GM21529 (cell line): ENCODE measurements at regions not wholly inside any gene's neighbourhood (a gene's known extent, or its start where the extent isn't known, plus 50 kb on each side); places are given as distances from the start of the nearest gene placed in this dataset.

ENCODE experiments used
- ATAC-seq: cut with Tn5 transposase; IDR thresholded peaks from one replicate; pipeline ENCODE4 v1.9.1; 2021; ENCODE audit not compliant: unreplicated experiment

DNA sequence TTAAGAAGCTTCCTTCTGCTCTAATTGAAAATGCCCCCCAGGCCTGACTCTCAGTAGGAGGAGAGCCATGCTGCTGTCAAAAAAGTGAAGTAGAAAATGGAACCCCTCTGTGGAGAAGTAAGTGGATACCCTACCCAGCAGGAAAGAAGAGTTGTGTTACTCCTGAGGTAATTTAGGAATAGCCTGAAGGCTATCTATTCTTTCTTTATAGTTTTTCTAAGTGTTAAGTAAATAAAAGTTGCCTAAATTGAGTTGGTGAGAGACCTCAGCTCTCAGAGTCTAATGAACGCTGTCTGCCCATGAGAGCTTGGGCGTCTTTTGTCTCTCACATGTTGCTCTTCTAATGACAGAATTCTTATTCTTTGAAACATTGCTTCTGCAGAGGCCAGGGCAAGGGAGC, 116.2 kb downstream of the NSUN3 start:
- no peak for ATAC-seq

DNA sequence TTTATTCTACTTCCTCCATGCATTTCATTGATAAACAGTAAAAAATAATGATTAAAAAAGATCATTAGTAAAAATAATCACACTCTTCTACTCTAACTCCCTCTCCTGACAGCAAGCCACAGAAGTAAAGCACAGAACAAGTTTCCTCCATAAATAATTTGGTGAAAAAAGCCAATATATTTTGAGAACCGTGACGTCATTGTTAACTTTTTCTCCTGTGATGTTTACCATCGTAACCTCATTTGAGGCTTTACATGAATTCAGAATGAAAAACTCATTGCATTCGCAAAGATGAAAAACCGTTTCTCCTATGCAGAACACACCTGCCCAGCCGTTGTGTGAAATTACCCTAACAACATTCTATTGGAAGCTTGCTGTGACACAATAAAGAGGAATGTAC, 120.7 kb downstream of the NSUN3 start:
- no peak for ATAC-seq

DNA sequence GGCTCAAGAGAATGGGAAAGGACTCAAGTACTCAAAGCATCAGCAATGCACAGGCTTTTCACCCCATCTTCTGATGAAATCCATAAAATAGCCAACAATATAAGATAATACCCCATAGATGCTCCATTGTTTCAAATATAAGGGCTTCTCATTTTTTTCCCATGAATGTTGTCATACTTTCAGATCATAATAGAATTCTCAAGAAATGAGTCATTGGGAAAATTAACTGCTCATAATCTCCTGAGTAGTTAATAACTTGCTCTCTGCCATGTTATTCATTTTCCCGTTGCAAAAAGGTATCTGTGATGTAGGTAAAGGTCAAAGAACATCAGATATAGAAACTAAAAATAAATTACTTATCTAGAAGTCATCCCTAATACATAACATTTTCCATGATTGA, 121.9 kb downstream of the NSUN3 start:
- no peak for ATAC-seq

DNA sequence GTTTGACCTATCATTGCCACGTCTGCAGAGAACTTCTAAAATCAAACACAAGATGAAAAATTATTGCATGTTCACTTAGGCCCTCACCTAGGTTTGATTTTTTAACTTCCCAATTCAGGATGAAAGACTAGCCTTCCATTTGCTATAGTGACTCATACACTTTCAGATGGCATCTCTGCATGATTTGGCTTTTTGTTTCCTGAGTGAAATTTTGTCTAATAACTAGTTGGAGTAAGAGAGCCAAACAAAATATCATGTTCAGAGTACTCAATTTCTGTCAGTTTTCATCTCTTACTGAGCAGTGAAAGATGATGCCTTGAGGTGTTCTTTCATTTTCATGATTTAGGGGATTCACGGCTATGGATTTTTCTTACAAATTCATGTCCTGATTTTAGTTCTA, 122.9 kb downstream of the NSUN3 start:
- no peak for ATAC-seq

DNA sequence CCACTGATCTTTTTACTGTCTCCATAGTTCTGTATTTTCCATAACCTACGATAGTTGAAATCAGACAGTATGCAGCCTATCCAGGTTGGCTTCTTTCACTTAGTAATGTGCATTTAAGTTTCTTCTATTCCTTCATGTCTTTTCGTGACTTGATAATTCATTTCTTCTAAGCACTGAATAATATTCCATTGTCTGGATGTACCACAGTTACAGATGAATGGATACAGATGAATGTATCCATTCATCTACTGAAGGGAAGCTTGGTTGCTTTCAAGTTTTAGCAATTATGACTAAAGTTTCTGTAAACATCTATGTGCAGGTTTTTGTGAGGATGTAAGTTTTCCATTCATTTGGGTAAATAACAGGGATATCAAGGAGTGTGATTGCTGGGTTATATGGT, 124.8 kb downstream of the NSUN3 start:
- no peak for ATAC-seq

DNA sequence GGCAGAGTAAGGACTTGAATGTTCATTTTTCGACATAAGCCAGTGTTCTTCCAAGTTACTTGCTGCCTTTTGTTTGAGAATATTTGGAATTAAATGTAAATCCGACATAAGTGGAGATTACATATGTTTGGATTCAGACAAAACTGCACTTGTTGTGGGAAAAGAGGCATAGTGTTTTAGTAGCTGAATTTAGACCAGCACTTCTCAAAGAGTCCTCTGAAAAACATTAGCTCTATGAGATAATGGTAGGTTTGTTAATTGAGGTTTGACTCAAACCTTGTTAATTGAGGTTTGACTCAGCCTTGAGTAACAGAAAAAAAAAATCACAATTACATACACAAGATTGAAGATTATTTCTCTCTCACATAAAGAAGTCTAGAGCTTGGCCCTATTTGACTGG, 132.5 kb downstream of the NSUN3 start:
- ATAC-seq = no peak

DNA sequence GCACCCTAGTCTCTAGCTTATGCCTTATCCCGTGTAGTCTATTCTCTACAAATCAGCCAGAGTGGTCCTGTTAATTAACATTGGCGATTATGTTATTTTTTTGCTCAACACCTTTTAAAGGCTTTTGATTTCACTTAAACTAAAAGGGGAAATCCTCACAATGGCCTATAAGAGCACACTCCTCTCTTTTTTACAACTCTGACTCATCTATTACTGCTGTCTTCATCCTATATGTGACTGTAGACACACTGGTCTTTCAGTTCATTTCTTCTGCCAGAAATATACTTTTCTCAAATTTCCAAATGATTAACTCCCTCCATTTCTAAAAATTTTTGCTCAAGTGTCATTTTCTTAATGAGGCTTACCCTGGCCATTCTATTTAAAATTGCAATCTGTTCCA, 143.4 kb downstream of the NSUN3 start:
- ATAC-seq = no peak

DNA sequence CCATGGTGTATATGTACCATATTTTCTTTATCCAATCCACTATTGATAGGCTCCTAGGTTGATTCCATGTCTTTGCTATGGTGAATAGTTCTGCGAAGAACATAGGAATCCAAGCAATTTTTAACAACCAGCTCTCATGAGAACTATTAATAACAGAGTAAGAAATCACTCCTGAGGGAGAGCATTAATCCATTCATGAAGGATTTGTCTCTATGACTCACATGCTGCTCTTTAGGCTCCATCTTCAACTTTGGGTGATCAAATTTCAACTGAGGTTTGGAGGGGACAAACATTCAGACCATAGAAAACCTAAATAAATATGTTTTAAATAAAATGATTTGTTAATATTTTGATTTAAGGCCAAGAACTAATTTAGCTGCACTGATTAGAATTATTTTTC, 147.4 kb downstream of the NSUN3 start:
- no peak for ATAC-seq

DNA sequence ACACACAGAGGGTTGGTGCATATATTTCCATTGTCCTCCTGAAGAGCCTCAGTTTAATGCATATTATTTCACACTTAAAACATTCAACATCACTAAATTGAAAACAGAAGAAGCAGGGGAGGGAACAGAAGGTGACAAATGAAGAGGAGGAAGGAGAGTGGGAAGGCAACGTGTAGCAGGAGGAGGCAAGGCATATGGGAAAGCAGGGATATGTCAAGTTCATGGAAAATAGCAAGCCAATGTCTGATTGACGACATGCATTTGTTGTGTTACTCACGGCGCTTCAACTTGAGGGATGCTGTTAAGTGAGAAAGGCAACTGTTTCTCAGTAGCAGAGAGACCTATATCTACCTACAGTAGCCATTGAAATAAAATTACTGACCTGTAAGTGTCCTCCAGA, 154.5 kb downstream of the NSUN3 start:
- ATAC-seq = no peak

DNA sequence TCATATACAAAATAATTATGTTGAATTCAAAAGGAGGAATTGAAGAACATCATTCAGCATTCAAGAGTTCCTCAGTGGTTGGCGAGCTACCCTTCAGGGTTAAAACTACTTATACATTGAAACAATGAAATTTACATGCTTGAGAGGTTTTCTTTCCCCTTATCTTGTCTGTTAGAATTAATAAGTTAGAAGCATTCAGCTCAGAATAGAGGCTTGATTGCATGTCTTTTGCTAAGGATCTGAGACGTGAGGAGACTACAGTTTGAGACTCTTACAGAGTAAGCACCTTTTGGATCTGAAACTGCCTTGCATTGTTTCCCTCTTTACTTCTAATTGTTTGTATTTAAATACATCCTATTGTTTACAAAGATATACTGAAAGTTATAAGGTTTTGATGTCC, 157.6 kb downstream of the NSUN3 start:
- ATAC-seq = no peak

DNA sequence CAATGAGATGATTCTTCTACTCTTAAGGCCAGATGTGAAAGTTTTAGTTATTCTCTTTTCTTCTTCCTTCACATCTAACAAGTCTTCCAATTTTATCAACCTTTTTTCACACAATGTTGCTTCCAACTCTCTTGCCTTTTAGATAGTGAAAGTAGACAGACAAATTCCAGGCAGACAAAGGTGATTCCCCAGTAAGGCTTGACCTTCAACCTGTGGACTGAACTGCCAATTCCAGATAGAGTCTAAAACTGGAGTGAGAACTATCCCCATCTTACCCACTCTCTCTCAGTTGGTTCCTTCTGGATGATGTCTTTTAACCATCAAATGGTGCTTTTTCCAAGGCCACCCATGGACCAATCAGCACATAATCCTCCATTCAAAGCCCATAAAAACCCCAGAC, 159.0 kb downstream of the NSUN3 start:
- no peak for ATAC-seq

DNA sequence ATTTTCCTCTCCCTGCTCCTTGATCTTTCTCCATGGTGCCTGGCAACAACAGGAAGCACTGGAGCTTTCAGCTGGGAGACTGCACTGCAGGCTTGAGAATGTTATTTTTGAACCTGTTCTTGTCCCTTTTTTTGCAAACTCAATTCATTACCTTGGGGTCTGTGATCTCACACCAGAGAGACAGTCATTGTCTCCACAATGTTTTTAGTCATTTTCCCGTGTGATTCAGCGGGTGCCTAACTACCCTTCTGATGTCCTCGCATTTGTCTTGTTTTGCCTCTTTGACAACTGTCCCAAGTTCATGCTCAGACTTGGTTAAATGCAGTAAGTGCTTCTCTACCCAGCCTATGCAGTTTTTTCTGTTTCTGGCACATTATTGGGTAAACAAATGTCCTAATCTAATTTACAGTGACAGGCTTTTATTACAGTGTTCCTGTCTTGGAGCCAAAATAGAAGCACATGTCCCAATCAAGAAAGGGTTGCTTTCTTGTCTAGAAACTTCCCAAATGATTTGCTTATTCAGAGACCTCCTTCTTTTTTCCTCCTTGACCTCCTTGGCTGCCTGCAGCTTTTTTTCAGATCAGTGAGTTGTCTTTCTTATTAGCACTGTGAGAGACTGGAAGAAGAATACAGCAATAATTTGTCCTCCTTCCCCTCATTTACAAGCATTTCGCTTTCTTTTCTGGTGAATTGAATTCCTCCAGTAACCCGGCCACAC, 162.4 kb downstream of the NSUN3 start:
- no peak for ATAC-seq

DNA sequence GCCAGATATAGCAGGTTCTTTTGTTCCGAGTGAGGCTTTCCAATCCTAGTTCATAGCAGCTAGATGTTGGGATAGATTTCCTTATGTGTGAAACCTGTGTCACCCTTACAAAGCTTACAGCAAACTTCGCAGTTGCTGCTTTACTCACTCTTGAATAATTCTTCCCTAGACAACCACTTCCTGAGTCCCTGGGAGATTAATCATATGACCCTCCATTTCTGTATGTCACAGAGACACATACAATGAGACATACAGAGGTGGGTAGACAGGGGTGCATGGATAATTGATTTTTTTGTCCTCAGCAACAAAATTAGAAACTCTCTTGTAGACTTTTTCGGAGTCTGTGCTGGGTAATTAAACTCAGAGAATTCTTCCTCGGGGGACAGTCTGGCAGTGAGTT, 163.2 kb downstream of the NSUN3 start:
- ATAC-seq = no peak

DNA sequence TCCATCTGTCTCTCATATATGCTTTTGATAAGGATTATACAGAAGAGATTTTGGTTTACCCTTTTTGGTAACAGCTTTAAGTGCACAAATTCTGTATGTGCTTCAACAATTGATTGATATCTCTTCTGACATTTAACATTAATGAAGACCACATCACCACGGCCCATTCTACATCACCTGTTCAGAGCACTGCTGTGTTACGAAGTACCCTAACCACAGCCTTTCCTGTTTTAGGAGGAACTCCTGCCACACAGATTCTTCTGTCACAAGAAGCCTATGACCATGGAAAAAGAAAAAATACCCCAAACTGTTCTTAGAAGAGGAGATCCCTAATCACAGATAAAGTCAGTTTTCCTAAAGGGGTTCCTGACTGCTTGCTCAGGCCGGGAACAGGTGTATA, 170.1 kb downstream of the NSUN3 start:
- no peak for ATAC-seq

DNA sequence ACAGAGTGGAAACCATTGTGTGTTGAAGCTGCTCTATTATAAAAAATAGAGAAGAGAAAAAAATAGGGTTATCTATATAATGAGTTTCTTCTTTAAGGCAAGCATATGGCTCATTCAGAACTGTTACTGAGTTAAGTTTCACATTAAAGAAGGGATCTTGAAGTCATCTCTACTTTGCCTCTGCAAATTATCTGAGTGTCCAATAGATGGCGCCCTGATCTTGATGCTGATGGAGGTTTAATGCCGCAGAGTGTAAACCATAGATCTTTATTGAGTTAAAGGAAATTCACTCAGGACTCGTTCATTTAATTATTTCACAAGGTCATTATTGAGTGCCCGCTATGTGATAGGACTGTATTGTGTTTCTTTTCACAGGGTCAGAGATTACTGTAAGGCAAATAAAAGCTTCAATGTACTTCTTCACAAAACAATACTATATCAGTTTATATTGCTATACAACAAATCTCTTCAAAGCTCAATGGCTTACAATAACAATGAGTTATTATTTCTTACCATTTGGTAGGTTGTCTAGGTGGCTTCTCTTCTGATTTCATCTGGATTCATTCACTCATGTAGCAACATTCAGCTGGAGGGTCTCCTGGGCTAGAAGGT, 171.4 kb downstream of the NSUN3 start:
- ATAC-seq = no peak

DNA sequence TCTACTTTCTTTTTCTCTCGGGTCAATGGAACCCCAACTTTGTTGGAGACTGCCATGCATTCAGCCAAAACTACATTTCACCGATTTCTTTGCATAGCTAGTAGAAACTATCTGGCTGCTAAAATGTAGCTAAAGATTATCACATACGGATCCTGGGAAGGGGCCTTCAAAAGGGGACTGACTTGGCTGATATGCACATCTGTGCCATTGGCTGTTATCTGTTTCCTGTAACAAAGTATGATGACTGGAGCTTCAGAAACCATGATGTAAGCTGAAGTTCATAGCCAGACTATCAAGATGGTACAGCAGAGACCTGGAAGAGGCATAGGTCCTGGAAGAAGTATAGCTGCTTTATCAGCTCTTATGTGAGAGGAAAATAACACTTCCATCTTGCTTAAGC, 179.1 kb downstream of the NSUN3 start:
- no peak for ATAC-seq

DNA sequence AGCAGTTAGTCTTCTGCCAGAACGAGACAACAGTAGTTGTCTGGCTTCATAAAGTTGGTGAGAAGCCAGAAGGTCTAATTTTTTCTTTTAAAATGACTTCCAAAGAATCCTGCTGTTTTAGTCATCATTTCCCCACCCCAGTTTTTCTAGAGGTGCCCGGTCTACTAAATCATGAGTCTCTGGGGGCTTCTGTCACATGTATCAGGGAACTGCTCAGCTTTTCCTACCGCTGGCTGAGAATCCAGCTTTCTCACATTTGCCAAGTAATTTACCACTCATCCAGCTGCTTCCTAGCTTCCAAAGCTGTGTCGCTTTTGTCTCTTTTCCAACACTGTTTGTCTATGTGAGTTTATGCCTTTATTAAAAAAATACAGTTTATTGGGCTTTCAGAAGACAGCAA, 183.3 kb downstream of the NSUN3 start:
- no peak for ATAC-seq

DNA sequence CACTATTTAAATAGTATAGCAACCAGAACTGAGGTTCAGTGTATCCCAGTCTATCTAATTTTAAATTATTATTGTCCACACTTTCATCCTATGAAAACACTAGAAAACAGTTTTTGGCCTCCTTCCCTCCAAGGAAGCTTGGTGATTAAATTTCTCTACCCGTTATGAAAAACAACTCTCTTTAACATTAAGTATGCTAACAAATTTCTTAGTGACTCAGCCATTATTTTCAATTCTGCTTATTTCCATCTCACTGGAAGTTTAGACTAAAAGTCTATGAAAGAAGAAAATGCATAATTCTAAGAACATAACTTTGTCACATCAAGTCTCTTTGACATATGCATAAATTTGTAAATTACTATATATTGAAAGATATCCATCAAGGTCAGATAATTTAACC, 185.2 kb downstream of the NSUN3 start:
- no peak for ATAC-seq

DNA sequence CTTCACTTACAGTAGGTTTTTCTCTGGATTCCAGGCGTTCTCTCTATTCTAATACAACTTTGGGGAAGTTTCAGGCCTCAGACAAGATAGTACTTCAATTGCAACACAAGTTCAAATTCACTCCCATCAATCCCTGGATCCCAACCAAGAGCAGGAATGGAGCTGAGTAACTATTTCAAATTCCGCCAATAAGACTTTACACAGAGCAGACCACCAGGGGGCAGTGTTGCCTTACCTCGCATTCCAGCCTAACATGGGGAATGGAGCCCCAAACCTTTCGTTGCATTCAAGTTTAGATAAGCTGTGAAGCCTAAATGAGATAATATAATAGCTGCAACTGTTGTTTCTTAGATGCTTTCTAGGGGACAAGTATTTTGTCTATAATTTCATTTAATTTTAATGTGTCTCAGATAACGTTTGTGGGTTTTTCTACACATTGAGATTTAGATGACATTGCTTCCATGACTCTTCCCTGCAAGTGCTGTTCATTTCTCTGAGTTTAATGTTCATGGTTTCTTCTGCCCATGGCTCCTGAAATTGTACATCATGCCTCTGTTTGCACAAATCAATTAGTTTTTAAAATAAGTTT, 186.7 kb downstream of the NSUN3 start:
- peak; percentile 97 for ATAC-seq

DNA sequence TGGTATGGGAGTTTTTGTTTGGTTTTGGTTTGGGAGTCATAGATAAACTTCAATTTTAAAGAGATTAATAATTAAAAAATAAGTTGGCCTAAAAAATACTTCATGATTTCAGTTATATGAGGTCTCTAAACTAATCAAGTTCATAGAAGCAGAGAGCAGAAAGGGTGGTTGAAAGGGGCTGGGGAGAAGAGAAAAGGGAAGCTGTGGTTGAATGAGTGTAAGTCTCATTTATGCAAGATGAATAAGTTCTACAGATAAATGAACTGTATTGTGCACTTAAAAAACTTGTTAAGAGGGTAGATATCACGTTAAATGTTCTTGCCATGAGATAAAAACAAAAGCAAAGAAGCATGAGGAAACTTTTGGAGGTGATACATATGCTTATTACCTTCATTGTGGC, 188.7 kb downstream of the NSUN3 start:
- no peak for ATAC-seq

DNA sequence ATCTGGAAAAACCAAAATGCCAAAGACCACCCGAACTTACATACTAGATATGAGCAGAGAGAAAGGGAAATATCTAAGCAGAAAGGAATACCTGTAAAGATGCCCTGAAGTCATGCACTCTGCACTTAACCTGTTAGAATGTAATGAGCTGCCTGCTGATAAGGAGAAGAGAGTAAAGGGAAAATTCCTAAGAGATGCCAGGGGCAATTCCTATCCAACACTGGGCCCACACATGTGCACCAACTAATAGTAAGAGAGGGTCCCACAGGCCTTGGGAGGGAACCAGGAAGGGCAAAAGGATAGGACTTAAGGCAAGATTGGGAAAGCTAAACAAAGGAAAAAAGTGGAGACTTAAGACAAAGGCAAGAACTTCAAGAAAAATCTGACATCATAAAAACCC, 189.5 kb downstream of the NSUN3 start:
- ATAC-seq = no peak

DNA sequence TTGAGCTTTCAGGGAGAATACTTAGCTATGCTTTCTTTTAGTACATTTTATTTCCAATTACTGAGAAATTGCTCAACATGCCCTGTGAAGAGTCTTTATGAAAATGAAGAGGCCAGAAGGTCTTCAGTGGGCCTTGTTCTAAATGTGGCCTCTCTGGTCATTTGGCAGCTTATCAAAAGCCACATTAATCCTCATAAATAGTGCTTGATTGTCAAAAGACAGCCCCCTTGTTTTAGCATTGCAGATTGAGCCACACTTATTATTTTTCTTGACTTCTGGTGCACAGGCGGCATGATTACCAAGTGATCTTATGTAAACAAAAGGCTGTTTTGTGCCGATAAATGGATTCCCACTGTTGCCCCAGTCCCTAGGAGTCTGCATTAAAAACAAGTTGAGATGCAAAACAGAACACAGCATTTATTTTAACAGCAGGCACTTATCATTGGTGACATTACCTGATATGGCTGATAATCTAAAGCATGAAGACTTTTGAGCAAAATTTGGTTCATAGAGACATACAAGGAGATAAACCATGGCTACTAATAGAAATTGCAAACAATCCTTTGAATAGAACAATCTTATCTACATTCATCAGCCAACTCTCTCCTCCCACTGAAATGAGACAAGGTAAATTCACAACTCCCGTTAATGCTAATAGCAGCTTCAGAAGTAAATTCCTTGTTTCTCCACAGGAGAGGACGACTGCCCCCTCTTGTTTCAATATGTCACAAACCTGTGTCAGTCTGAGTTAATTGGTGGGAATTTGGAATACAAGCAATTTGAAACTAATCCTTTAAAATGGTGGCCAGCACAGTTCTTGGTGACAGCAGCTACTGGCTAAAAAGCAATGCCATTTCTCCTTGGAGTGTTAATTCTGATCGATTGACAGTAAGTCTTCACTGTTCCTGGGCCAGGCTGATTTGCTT, 194.3 kb downstream of the NSUN3 start:
- no peak for ATAC-seq
